ENCODE measurements at regions not wholly inside any gene's neighbourhood (a gene's known extent, or its start where the extent isn't known, plus 50 kb on each side); places are given as distances from the start of the nearest gene placed in this dataset.
A peak's percentile ranks its signal among the peaks of the same experiment; 100 is the strongest.

- Histone ChIP-seq H3K4me1 (no peaks in the 10 kb centered on the region), H3K27ac (replicated peaks in 1 of 4) (no peak overlapping the region), H3K9me3 (no peaks in the 10 kb centered on the region), H3K27me3 (no peaks in the 10 kb centered on the region), H3K36me3 (no peaks in the 10 kb centered on the region), H3K4me3 (no peak overlapping the region)
- intact Hi-C loops (cut with DNase I): no loop called here
- WGBS: 78% methylated on average over 4 of the region's 4 CpGs
- DNase-seq (ENCODE audit: extremely low spot score): no peak
- no peak for TF ChIP-seq POLR2A (IDR thresholded peaks at IDR 0.05; ENCODE audit: low read depth)
- TF ChIP-seq, protein P1, sequence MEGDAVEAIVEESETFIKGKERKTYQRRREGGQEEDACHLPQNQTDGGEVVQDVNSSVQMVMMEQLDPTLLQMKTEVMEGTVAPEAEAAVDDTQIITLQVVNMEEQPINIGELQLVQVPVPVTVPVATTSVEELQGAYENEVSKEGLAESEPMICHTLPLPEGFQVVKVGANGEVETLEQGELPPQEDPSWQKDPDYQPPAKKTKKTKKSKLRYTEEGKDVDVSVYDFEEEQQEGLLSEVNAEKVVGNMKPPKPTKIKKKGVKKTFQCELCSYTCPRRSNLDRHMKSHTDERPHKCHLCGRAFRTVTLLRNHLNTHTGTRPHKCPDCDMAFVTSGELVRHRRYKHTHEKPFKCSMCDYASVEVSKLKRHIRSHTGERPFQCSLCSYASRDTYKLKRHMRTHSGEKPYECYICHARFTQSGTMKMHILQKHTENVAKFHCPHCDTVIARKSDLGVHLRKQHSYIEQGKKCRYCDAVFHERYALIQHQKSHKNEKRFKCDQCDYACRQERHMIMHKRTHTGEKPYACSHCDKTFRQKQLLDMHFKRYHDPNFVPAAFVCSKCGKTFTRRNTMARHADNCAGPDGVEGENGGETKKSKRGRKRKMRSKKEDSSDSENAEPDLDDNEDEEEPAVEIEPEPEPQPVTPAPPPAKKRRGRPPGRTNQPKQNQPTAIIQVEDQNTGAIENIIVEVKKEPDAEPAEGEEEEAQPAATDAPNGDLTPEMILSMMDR (IDR thresholded peaks at IDR 0.05): no peak
These were observed 657.7 kb upstream of the GOT2 start for GRCh38 chr16:59391617-59392364.

DNA sequence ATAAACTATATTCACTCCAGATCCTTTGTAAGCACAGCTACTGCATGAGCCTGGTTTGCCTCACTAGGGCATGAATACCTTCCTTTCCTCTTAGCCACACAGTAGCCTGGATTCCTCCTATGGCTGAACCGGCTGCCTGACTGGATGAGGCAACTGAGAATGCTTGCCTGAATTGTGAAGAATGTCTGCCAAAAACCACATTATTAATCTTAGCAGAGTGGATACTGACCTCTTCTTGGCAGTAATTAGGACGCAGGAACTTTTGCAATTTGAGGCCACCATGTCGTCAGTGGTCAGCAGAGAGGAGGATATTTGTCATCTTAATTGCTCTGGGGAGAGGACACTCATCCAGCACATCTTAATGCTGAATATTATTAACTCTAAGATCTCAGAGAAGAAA, 651.8 kb upstream of the GOT2 start:
- Histone ChIP-seq H3K4me1 (peaks cover 0 to 13% (median 11%) of the 10 kb centered on the region in 4 donors), H3K4me3 (no peak overlapping the region), H3K27me3 (no peaks in the 10 kb centered on the region), H3K27ac (replicated peaks in 1 of 4) (peak overlapping the region in 2 of 4 donors; percentile 13 to 27), H3K36me3 (no peaks in the 10 kb centered on the region), H3K9me3 (no peaks in the 10 kb centered on the region)
- peak; percentile 82 for DNase-seq (ENCODE audit: extremely low spot score)
- peak in 1 of 2 donors; percentile 7 for TF ChIP-seq POLR2AphosphoS5 (IDR thresholded peaks at IDR 0.05)
- no peak for TF ChIP-seq POLR2A (IDR thresholded peaks at IDR 0.05; ENCODE audit: low read depth)
- intact Hi-C loops (cut with DNase I): no loop called here
- WGBS: 17% methylated on average over 3 of the region's 3 CpGs

- no peaks in the 10 kb centered on the region for H3K9me3 ChIP-seq
- H3K36me3 ChIP-seq: no peaks in the 10 kb centered on the region
- H3K4me3 ChIP-seq: no peak overlapping the region
- intact Hi-C loops (cut with DNase I): no loop called here
- WGBS: 81% methylated on average over 3 of the region's 3 CpGs
- H3K27me3 ChIP-seq: no peaks in the 10 kb centered on the region
- no peak for TF ChIP-seq POLR2A (IDR thresholded peaks at IDR 0.05; ENCODE audit: low read depth)
- no peak for TF ChIP-seq EP300 (IDR thresholded peaks at IDR 0.05)
- no peak for TF ChIP-seq POLR2AphosphoS5 (IDR thresholded peaks at IDR 0.05)
- TF ChIP-seq, protein P1 (IDR thresholded peaks at IDR 0.05): no peak
- peaks cover 0 to 13% (median 11%) of the 10 kb centered on the region in 4 donors for H3K4me1 ChIP-seq
- H3K27ac ChIP-seq (replicated peaks in 1 of 4): peak overlapping the region in 2 of 4 donors; percentile 13 to 27
- no peak for DNase-seq (ENCODE audit: extremely low spot score)
These were observed 651.4 kb upstream of the GOT2 start for GRCh38 chr16:59385491-59385890.

DNA sequence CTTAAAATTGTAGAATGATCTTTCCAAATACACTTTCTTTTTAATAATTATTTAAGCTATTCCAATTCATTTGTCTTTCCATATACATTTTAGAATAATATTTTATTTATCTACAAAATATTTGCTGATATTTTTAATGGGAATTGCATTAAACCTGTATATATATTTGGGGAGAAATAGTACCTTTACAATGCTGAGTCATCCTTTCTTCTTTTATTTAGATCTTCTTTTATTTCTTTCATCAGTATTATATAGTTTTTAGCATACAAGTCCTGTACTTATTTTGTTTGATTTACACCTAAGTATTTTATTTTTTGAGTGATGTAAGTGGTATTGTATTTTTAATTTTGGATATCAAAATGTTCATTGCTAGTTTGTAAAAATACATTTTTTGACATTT, 639.5 kb upstream of the GOT2 start:
- Histone ChIP-seq H3K9me3 (no peaks in the 10 kb centered on the region), H3K27me3 (peaks cover 0 to 5% (median 0%) of the 10 kb centered on the region in 4 donors), H3K4me1 (no peaks in the 10 kb centered on the region), H3K27ac (replicated peaks in 1 of 4) (no peak overlapping the region), H3K36me3 (no peaks in the 10 kb centered on the region), H3K4me3 (no peak overlapping the region)
- intact Hi-C loops (cut with DNase I): no loop called here
- TF ChIP-seq POLR2A (IDR thresholded peaks at IDR 0.05; ENCODE audit: low read depth): no peak
- TF ChIP-seq POLR2AphosphoS5 (IDR thresholded peaks at IDR 0.05): no peak
- TF ChIP-seq EP300 (IDR thresholded peaks at IDR 0.05): no peak
- TF ChIP-seq, protein P1 (IDR thresholded peaks at IDR 0.05): no peak
- DNase-seq (ENCODE audit: extremely low spot score): no peak

DNA sequence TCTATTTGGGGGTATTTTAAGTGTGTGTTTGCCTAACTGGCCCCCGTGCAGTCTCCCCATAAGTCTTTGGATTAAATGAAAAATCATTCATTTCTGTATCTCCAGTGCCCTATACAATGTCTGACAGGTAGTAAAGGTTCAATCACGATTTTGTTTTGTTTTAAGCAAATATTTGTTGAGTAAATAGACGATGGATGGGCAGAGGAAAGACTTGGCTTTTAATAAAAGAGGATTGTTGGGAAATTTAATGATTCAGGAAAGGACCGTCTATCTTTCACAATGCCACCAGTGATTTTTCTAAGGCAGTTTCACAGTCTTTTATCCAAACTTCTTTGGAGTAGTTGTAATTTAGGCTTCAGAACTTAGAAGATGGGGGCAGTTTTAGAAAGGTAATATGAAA, 636.6 kb upstream of the GOT2 start:
- Histone ChIP-seq H3K36me3 (no peaks in the 10 kb centered on the region), H3K4me3 (no peak overlapping the region), H3K9me3 (no peaks in the 10 kb centered on the region), H3K27me3 (no peaks in the 10 kb centered on the region), H3K4me1 (no peaks in the 10 kb centered on the region), H3K27ac (replicated peaks in 1 of 4) (no peak overlapping the region)
- WGBS: 65% methylated on average over 4 of the region's 4 CpGs
- TF ChIP-seq POLR2AphosphoS5 (IDR thresholded peaks at IDR 0.05) (no peak), POLR2A (IDR thresholded peaks at IDR 0.05; ENCODE audit: low read depth) (no peak), EP300 (IDR thresholded peaks at IDR 0.05) (no peak)
- TF ChIP-seq, protein P1 (IDR thresholded peaks at IDR 0.05): no peak
- intact Hi-C loops (cut with DNase I): no loop called here
- no peak for DNase-seq (ENCODE audit: extremely low spot score)
